ENCODE measurements at regions not wholly inside any gene's neighbourhood (a gene's known extent, or its start where the extent isn't known, plus 50 kb on each side); places are given as distances from the start of the nearest gene placed in this dataset.

DNA sequence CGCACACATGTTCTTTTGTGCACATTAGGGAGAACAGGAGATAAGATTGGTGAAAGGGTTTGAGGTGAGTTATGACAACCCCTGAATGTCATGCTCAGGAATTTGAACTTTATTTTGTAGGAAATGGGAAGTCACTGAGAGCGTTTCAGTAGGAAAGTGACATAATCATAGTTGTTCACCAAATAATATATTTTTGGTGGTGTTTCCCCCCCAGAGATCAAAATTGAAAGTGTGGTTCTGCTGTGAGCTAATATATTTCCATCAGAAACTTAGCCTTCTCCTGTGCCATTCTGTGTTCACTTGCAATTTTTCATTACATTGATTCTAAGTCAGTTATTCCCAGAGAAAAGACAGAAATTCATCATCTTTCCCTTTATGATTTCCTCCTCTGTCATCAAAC lies 64.1 kb upstream of the RCN1 start:
- TF ChIP-seq CREB5 (CRISPR knock-in tag; IDR thresholded peaks at IDR 0.05; ENCODE audit: low read depth) (no peak), POU6F1 (CRISPR knock-in tag; IDR thresholded peaks at IDR 0.05; ENCODE audit: borderline replicate concordance, low read depth) (no peak), RARB (CRISPR knock-in tag; IDR thresholded peaks at IDR 0.05) (no peak), ZFP30 (CRISPR knock-in tag; IDR thresholded peaks at IDR 0.05) (no peak), TOX (CRISPR knock-in tag; IDR thresholded peaks at IDR 0.05; ENCODE audit: borderline replicate concordance) (no peak), ZNF565 (CRISPR knock-in tag; conservative IDR thresholded peaks at IDR 0.05; ENCODE audit: low read depth) (no peak)
- TF ChIP-seq, protein P1, sequence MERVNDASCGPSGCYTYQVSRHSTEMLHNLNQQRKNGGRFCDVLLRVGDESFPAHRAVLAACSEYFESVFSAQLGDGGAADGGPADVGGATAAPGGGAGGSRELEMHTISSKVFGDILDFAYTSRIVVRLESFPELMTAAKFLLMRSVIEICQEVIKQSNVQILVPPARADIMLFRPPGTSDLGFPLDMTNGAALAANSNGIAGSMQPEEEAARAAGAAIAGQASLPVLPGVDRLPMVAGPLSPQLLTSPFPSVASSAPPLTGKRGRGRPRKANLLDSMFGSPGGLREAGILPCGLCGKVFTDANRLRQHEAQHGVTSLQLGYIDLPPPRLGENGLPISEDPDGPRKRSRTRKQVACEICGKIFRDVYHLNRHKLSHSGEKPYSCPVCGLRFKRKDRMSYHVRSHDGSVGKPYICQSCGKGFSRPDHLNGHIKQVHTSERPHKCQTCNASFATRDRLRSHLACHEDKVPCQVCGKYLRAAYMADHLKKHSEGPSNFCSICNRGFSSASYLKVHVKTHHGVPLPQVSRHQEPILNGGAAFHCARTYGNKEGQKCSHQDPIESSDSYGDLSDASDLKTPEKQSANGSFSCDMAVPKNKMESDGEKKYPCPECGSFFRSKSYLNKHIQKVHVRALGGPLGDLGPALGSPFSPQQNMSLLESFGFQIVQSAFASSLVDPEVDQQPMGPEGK (CRISPR knock-in tag; IDR thresholded peaks at IDR 0.05; ENCODE audit: borderline replicate concordance), result no peak
- TF ChIP-seq, protein P2, sequence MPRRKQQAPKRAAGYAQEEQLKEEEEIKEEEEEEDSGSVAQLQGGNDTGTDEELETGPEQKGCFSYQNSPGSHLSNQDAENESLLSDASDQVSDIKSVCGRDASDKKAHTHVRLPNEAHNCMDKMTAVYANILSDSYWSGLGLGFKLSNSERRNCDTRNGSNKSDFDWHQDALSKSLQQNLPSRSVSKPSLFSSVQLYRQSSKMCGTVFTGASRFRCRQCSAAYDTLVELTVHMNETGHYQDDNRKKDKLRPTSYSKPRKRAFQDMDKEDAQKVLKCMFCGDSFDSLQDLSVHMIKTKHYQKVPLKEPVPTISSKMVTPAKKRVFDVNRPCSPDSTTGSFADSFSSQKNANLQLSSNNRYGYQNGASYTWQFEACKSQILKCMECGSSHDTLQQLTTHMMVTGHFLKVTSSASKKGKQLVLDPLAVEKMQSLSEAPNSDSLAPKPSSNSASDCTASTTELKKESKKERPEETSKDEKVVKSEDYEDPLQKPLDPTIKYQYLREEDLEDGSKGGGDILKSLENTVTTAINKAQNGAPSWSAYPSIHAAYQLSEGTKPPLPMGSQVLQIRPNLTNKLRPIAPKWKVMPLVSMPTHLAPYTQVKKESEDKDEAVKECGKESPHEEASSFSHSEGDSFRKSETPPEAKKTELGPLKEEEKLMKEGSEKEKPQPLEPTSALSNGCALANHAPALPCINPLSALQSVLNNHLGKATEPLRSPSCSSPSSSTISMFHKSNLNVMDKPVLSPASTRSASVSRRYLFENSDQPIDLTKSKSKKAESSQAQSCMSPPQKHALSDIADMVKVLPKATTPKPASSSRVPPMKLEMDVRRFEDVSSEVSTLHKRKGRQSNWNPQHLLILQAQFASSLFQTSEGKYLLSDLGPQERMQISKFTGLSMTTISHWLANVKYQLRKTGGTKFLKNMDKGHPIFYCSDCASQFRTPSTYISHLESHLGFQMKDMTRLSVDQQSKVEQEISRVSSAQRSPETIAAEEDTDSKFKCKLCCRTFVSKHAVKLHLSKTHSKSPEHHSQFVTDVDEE (CRISPR knock-in tag; IDR thresholded peaks at IDR 0.05), result no peak
